WTC11 (cell line): ENCODE measurements at regions not wholly inside any gene's neighbourhood (a gene's known extent, or its start where the extent isn't known, plus 50 kb on each side); places are given as distances from the start of the nearest gene placed in this dataset.

Experiments used
- ATAC-seq: fragments of 200-7000 bp; cut with Tn5 transposase; 2 replicates; pipeline ENCODE4 v1.10.0; 2021; ENCODE audit warnings: mild to moderate bottlenecking, moderate library complexity
- CTCF ChIA-PET: fragments of 300-600 bp; sonication (Branson Sonifier 250); formaldehyde crosslinking; loops from one replicate; lab custom pipeline; 2021; ENCODE audit warnings: antibody characterized with exemption; lab: Charles Lee
- POLR2A ChIA-PET: fragments of 350-600 bp; sonication (Branson Sonifier 250); formaldehyde crosslinking; loops from one replicate; lab custom pipeline; 2021; ENCODE audit warnings: antibody characterized with exemption; lab: Charles Lee
- DNase-seq: peaks from one replicate; pipeline ENCODE4 v3.0.0; 2021; ENCODE audit warnings: low spot score
- H3K27ac Mint-ChIP-seq: 2 replicates; pipeline ENCODE4 v1.8.0; 2021; ENCODE audit warnings: mixed read lengths
- H3K27me3 Mint-ChIP-seq: 2 replicates; pipeline ENCODE4 v1.8.0; 2021; ENCODE audit warnings: low read depth, mild to moderate bottlenecking, moderate library complexity, mixed read lengths
- H3K36me3 Mint-ChIP-seq: 2 replicates; pipeline ENCODE4 v1.8.0; 2021; ENCODE audit warnings: mixed read lengths
- H3K4me1 Mint-ChIP-seq: 2 replicates; pipeline ENCODE4 v1.8.0; 2022; ENCODE audit warnings: mixed read lengths
- H3K4me3 Mint-ChIP-seq: 2 replicates; pipeline ENCODE4 v1.8.0; 2021; ENCODE audit warnings: mild to moderate bottlenecking, moderate library complexity, mixed read lengths
- H3K9me3 Mint-ChIP-seq: 2 replicates; pipeline ENCODE4 v1.8.0; 2021; ENCODE audit warnings: mixed read lengths
- ATF2 ChIP-seq: sonication (generic); formaldehyde crosslinking; IDR thresholded peaks from 2 replicates; pipeline ENCODE4 v1.8.1; 2022; ENCODE audit warnings: low read depth, missing genetic modification reagents, borderline replicate concordance
- CREM ChIP-seq: sonication (generic); formaldehyde crosslinking; IDR thresholded peaks from 2 replicates; pipeline ENCODE4 v1.8.1; 2022; ENCODE audit warnings: mild to moderate bottlenecking, missing genetic modification reagents, moderate library complexity
- E2F4 ChIP-seq: sonication (generic); formaldehyde crosslinking; IDR thresholded peaks from 2 replicates; pipeline ENCODE4 v1.8.1; 2022; ENCODE audit warnings: low read depth, mild to moderate bottlenecking, moderate library complexity, missing genetic modification reagents, borderline replicate concordance
- ERG ChIP-seq: fragments of 250-450 bp; sonication (Bioruptor Pico); IDR thresholded peaks from 2 replicates; pipeline ENCODE4 v1.8.0; 2021; ENCODE audit warnings: mild to moderate bottlenecking
- ETV6 ChIP-seq: sonication (generic); formaldehyde crosslinking; IDR thresholded peaks from 2 replicates; pipeline ENCODE4 v1.8.1; 2022; ENCODE audit warnings: mild to moderate bottlenecking, missing genetic modification reagents
- FOXK1 ChIP-seq: sonication (generic); formaldehyde crosslinking; IDR thresholded peaks from 2 replicates; pipeline ENCODE4 v1.8.0; 2022; ENCODE audit warnings: mild to moderate bottlenecking, moderate library complexity, missing genetic modification reagents
- GTF2I ChIP-seq: fragments of 250-450 bp; sonication (Bioruptor Pico); conservative IDR thresholded peaks from 2 replicates; pipeline ENCODE4 v1.4.0; 2021; ENCODE audit warnings: mild to moderate bottlenecking
- HMGXB4 ChIP-seq: sonication (generic); formaldehyde crosslinking; IDR thresholded peaks from 2 replicates; pipeline ENCODE4 v1.8.1; 2023; ENCODE audit warnings: mild to moderate bottlenecking, moderate library complexity, missing genetic modification reagents
- MLX ChIP-seq: sonication (generic); formaldehyde crosslinking; IDR thresholded peaks from 2 replicates; pipeline ENCODE4 v1.8.1; 2023; ENCODE audit warnings: mild to moderate bottlenecking, missing genetic modification reagents, moderate library complexity
- PRDM15 ChIP-seq: sonication (generic); formaldehyde crosslinking; IDR thresholded peaks from 2 replicates; pipeline ENCODE4 v1.8.0; 2022; ENCODE audit warnings: missing genetic modification reagents
- SMAD3 ChIP-seq: sonication (generic); formaldehyde crosslinking; IDR thresholded peaks from 2 replicates; pipeline ENCODE4 v1.8.0; 2022; ENCODE audit warnings: missing genetic modification reagents, mild to moderate bottlenecking, borderline replicate concordance
- SOX15 ChIP-seq: fragments of 250-450 bp; sonication (Bioruptor Pico); IDR thresholded peaks from 2 replicates; pipeline ENCODE4 v1.9.0; 2021; ENCODE audit warnings: mild to moderate bottlenecking
- SP1 ChIP-seq: sonication (generic); formaldehyde crosslinking; conservative IDR thresholded peaks from 2 replicates; pipeline ENCODE4 v1.8.1; 2022; ENCODE audit warnings: missing genetic modification reagents
- ZNF232 ChIP-seq: sonication (generic); formaldehyde crosslinking; IDR thresholded peaks from 2 replicates; pipeline ENCODE4 v1.8.0; 2022; ENCODE audit warnings: mild to moderate bottlenecking, missing genetic modification reagents
- ZNF281 ChIP-seq: sonication (generic); formaldehyde crosslinking; IDR thresholded peaks from 2 replicates; pipeline ENCODE4 v1.8.0; 2023; ENCODE audit warnings: mild to moderate bottlenecking, missing genetic modification reagents
- ZNF671 ChIP-seq: fragments of 250-450 bp; sonication (Bioruptor Pico); IDR thresholded peaks from 2 replicates; pipeline ENCODE4 v1.8.0; 2021; ENCODE audit warnings: mild to moderate bottlenecking
- ZSCAN18 ChIP-seq: fragments of 250-450 bp; sonication (Bioruptor Pico); IDR thresholded peaks from 2 replicates; pipeline ENCODE4 v2.1.2; 2022; ENCODE audit warnings: mild to moderate bottlenecking, moderate library complexity

GRCh38 chr16:73503093-73503492 is 455.2 kb upstream of the ZFHX3 start (continued):
- TF ChIP-seq HMGXB4 (no peak), ATF2 (CRISPR knock-in tag) (no peak), E2F4 (CRISPR knock-in tag) (no peak)

- Mint-ChIP-seq H3K9me3 (peaks cover 6% of the 10 kb centered on the region; the same call in 1 of the 2 replicates), H3K27me3 (no peaks in the 10 kb centered on the region), H3K4me3 (no peak overlapping the region), H3K36me3 (no peaks in the 10 kb centered on the region), H3K4me1 (peaks cover 1% of the 10 kb centered on the region), H3K27ac (no peak overlapping the region)
- DNase-seq (no peak), ATAC-seq (no peak)
- TF ChIP-seq SOX15 (CRISPR knock-in tag) (no peak), ERG (CRISPR knock-in tag) (no peak), CREM (CRISPR knock-in tag) (no peak), MLX (CRISPR knock-in tag) (no peak), ZSCAN18 (CRISPR knock-in tag) (no peak), PRDM15 (CRISPR knock-in tag) (no peak), SMAD3 (no peak), ZNF232 (CRISPR knock-in tag) (no peak)
- ChIA-PET POLR2A (no interaction called here), CTCF (no interaction called here)
These were observed 451.3 kb upstream of the ZFHX3 start for GRCh38 chr16:73499276-73499675.

- H3K27me3 Mint-ChIP-seq, result peaks cover 19% of the 10 kb centered on the region
- POLR2A ChIA-PET, result no interaction called here
- CTCF ChIA-PET, result no interaction called here
- TF ChIP-seq FOXK1 (CRISPR knock-in tag), result no peak
- TF ChIP-seq ZNF671 (CRISPR knock-in tag), result no peak
- TF ChIP-seq ZNF281 (CRISPR knock-in tag), result no peak
- no peak for TF ChIP-seq SP1 (CRISPR knock-in tag)
- no peak for TF ChIP-seq ETV6 (CRISPR knock-in tag)
- TF ChIP-seq GTF2I, result no peak
These were observed 438.0 kb upstream of the ZFHX3 start for GRCh38 chr16:73485880-73486279.

More at GRCh38 chr16:73485880-73486279, 438.0 kb upstream of the ZFHX3 start:
- no peak overlapping the region for H3K27ac Mint-ChIP-seq
- no peaks in the 10 kb centered on the region for H3K36me3 Mint-ChIP-seq
- no peak overlapping the region for H3K4me3 Mint-ChIP-seq
- DNase-seq, result no peak
- peaks cover 39% of the 10 kb centered on the region for H3K4me1 Mint-ChIP-seq
- H3K9me3 Mint-ChIP-seq, result peaks cover under 1% of the 10 kb centered on the region
- ATAC-seq, result no peak
